ENCODE measurements at regions not wholly inside any gene's neighbourhood (a gene's known extent, or its start where the extent isn't known, plus 50 kb on each side); places are given as distances from the start of the nearest gene placed in this dataset.

DNA sequence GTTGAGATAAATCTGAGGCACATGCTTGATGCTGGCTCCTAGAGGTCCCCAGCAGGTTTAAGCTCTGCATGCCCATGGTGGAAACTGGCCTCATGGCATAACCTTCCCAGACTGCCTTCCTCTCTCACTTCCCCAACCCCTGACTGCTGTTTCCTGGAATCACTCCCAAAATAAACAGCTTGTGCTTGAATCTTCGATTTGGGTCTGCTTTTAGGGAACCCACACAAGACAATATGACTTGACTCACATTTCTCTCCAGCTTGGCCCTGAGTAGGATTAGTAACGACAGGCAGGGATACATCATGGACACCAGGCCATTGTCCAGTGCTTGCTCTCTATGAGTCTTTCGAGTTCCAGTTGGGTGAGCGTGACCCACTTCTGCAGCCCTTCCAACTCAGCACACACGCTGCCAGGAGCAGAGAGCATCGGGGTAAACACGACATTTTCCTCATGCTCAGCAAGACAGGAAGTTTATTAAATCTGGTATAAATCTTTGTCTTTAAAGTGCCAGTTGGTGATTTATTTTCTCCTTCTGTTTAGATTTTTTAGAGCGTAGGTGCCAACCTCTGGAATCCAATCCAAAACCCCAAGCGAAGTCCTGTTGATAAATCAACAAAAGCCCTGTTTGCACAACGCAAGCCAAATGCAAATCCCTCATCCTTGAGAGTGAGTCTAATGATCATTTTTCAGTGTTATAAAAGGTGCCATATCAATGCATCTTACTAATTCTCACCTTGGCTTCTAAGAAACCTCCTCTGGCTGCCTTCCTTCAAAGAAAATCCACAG, 135.0 kb downstream of the FOXA2 start:
- no peaks in the 10 kb centered on the region for H3K9me3 ChIP-seq
- ATAC-seq: no peak
- intact Hi-C loops (cut with DNase I, micrococcal nuclease): no loop called here
- no peak overlapping the region for H3K4me3 ChIP-seq
- TF ChIP-seq, protein P1, sequence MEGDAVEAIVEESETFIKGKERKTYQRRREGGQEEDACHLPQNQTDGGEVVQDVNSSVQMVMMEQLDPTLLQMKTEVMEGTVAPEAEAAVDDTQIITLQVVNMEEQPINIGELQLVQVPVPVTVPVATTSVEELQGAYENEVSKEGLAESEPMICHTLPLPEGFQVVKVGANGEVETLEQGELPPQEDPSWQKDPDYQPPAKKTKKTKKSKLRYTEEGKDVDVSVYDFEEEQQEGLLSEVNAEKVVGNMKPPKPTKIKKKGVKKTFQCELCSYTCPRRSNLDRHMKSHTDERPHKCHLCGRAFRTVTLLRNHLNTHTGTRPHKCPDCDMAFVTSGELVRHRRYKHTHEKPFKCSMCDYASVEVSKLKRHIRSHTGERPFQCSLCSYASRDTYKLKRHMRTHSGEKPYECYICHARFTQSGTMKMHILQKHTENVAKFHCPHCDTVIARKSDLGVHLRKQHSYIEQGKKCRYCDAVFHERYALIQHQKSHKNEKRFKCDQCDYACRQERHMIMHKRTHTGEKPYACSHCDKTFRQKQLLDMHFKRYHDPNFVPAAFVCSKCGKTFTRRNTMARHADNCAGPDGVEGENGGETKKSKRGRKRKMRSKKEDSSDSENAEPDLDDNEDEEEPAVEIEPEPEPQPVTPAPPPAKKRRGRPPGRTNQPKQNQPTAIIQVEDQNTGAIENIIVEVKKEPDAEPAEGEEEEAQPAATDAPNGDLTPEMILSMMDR (IDR thresholded peaks at IDR 0.05): no peak
- H3K36me3 ChIP-seq (ENCODE audit: low read depth): no peaks in the 10 kb centered on the region
- peak in 1 of 3 donors; percentile 25 for DNase-seq
- peaks cover 26% of the 10 kb centered on the region for H3K4me1 ChIP-seq (ENCODE audit: low read depth)

DNA sequence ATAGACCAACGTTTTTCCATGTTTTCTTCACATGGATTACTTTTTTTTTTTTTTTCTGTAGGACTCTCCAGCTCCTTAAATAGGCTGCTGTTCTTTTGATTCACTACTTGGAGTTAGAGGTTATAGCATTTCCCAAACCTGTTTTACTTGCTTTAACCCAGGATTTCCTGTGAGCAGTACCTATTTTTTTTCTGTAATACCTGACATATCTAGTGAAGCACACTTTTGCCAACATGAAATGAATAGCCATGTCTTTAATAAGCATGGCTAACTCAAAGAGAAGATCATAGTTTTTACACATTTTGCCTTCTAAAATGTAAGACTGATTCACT, 137.0 kb downstream of the FOXA2 start:
- H3K4me3 ChIP-seq: no peak overlapping the region
- intact Hi-C loops (cut with DNase I, micrococcal nuclease): no loop called here
- TF ChIP-seq, protein P1 (IDR thresholded peaks at IDR 0.05): no peak
- ATAC-seq (no peak), DNase-seq (no peak)
- peaks cover 18% of the 10 kb centered on the region for H3K4me1 ChIP-seq (ENCODE audit: low read depth)
- H3K9me3 ChIP-seq: no peaks in the 10 kb centered on the region
- no peaks in the 10 kb centered on the region for H3K36me3 ChIP-seq (ENCODE audit: low read depth)

DNA sequence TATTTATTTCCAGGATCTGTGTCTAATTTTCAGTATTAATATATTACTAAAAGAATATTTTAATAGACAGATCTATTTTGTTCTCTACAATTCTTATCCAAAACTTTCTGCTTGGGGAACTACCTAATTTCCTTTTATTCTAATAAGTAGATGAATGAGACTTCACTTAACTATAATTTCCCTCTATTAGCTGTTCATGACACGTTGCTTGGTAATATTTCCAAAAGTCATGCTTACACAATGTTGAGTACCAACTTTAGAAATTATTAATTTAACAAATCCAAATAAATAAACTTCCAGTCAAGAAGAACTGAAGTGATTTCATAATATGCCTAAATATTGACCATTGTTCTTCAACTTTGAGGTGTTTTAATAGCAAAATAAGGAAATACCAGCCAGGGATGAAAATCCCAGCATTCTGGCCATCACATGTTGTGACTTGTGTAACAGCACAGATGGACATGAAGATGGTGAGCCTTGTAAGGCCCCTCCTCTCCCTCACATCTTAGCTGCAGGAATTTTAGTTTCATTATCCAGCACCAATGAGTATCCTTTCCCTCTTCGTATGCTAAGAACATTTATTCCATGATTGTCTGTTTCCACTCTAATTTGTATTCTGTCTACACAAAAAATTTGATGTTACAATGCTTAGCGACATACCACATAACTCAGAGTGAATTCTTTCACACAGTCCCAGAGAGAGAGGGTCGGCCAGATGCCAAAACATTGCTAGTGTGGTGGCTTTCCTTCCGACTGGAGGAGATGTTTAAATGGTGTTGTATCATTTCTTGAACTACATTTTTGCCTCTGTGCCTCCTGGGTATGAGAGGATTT, 137.5 kb downstream of the FOXA2 start:
- intact Hi-C loops (cut with DNase I, micrococcal nuclease): no loop called here
- Histone ChIP-seq H3K36me3 (ENCODE audit: low read depth) (no peaks in the 10 kb centered on the region), H3K4me3 (no peak overlapping the region), H3K4me1 (ENCODE audit: low read depth) (peaks cover 15% of the 10 kb centered on the region), H3K9me3 (no peaks in the 10 kb centered on the region)
- ATAC-seq (no peak), DNase-seq (no peak)
- TF ChIP-seq, protein P1 (IDR thresholded peaks at IDR 0.05): no peak

DNA sequence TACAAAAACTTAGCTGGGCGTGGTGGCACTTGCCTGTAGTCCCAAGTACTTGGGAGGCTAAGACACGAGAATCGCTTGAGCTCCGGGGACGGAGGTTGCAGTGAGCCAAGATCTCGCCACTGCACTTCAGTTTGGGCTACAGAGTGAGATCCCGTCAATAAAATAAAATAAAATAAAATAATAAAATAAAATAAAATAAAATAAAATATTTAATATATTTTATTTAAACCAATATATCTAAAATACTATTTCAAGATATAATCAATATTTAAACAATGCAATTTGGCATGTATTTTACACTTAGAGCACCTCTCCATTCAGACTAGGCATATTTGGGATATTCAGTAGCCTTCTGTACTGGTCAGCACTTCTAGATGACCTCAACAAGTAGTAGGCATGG, 142.1 kb downstream of the FOXA2 start:
- H3K36me3 ChIP-seq (ENCODE audit: low read depth): no peaks in the 10 kb centered on the region

DNA sequence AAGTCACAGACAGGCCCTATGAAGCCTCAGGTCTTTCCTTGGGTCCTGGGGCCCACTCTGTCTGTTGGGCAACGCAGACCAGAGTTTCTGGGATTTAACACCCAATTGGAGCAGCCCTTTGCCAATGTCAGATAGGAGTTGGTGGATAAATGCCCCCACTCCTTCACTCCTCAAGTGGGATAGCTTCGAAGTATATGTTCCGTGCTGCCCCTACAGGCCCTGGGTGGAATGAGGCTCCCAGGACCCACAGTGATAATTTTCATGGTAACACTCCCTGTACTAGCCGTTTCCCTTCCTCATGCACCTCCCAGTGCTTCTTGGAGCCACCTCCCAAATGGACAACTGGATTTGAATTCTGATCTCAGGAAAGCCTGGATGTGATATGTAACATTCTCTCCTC, 145.4 kb downstream of the FOXA2 start:
- H3K9me3 ChIP-seq: no peaks in the 10 kb centered on the region
- no peak overlapping the region for H3K4me3 ChIP-seq
- TF ChIP-seq, protein P1 (IDR thresholded peaks at IDR 0.05): no peak
- no peaks in the 10 kb centered on the region for H3K36me3 ChIP-seq (ENCODE audit: low read depth)
- ATAC-seq: peak; percentile 40
- intact Hi-C loops (cut with DNase I, micrococcal nuclease): no loop called here
- no peaks in the 10 kb centered on the region for H3K4me1 ChIP-seq (ENCODE audit: low read depth)
- no peak for DNase-seq

More for the DNA sequence above, 142.1 kb downstream of the FOXA2 start:
- DNase-seq (no peak), ATAC-seq (no peak)
- intact Hi-C loops (cut with DNase I, micrococcal nuclease): no loop called here
- TF ChIP-seq, protein P1 (IDR thresholded peaks at IDR 0.05): no peak
- no peaks in the 10 kb centered on the region for H3K9me3 ChIP-seq
- no peaks in the 10 kb centered on the region for H3K4me1 ChIP-seq (ENCODE audit: low read depth)
- H3K4me3 ChIP-seq: no peak overlapping the region
